DND-41 (cell line): ENCODE measurements at regions not wholly inside any gene's neighbourhood (a gene's known extent, or its start where the extent isn't known, plus 50 kb on each side); places are given as distances from the start of the nearest gene placed in this dataset.

Source experiments
- ATAC-seq: fragments of 200-7000 bp; cut with Tn5 transposase; 3 replicates; pipeline ENCODE4 v1.9.1; 2021; ENCODE audit warnings: low read depth; ENCODE audit not compliant: insufficient read depth
- DNase-seq: peaks from one replicate; pipeline ENCODE4 v3.0.0-alpha.2; 2020
- H2AFZ ChIP-seq: 2 replicates; pipeline ENCODE4 v1.6.0; 2012; ENCODE audit warnings: low read depth, low read length
- H3K27ac ChIP-seq: 2 replicates; pipeline ENCODE4 v1.5.1; 2012; ENCODE audit warnings: low read length, inconsistent platforms
- H3K27me3 ChIP-seq: fragments of 200-600 bp; sonication (generic); 2 replicates; pipeline ENCODE4 v1.6.0; 2012; ENCODE audit warnings: low read length, mild to moderate bottlenecking, inconsistent platforms; ENCODE audit not compliant: insufficient read depth, poor library complexity
- H3K36me3 ChIP-seq: 2 replicates; pipeline ENCODE4 v1.5.1; 2012; ENCODE audit warnings: low read length, inconsistent platforms; ENCODE audit not compliant: insufficient read depth
- H3K4me1 ChIP-seq: 2 replicates; pipeline ENCODE4 v1.5.1; 2012; ENCODE audit warnings: mild to moderate bottlenecking, low read length; ENCODE audit not compliant: insufficient read depth
- H3K4me2 ChIP-seq: 2 replicates; pipeline ENCODE4 v1.6.0; 2012; ENCODE audit warnings: mild to moderate bottlenecking, moderate library complexity, low read length, inconsistent platforms; ENCODE audit not compliant: insufficient read depth
- H3K4me3 ChIP-seq, 2 experiments: fragments of 200-600 bp in 1 of 2; shearing (Covaris generic) in 1 of 2; 2 replicates each; pipeline ENCODE4 v1.5.1; 2012 to 2016; ENCODE audit warnings: inconsistent platforms in 2 of 2, low read length in 2 of 2, mild to moderate bottlenecking in 2 of 2, low read depth in 1 of 2, moderate library complexity in 1 of 2
- H3K79me2 ChIP-seq: 2 replicates; pipeline ENCODE4 v1.6.0; 2012; ENCODE audit warnings: low read length, inconsistent platforms; ENCODE audit not compliant: insufficient read depth
- H3K9ac ChIP-seq: 2 replicates; pipeline ENCODE4 v1.6.0; 2012; ENCODE audit warnings: low read depth, mild to moderate bottlenecking, inconsistent platforms, low read length, moderate library complexity
- H3K9me3 ChIP-seq: 2 replicates; pipeline ENCODE4 v1.5.1; 2012; ENCODE audit warnings: low read length, moderate library complexity, mild to moderate bottlenecking, inconsistent platforms; ENCODE audit not compliant: insufficient read depth, severe bottlenecking
- H4K20me1 ChIP-seq: 2 replicates; pipeline ENCODE4 v1.6.0; 2012; ENCODE audit warnings: low read length; ENCODE audit not compliant: insufficient read depth
- EZH2 ChIP-seq: IDR thresholded peaks from 3 replicates; pipeline ENCODE4 v1.6.1; 2012; ENCODE audit warnings: borderline replicate concordance, low read depth, mild to moderate bottlenecking, moderate library complexity, low read length, inconsistent platforms; ENCODE audit not compliant: severe bottlenecking
- TF ChIP-seq, protein P1 (sequence below): IDR thresholded peaks from 2 replicates; pipeline ENCODE4 v1.5.1; 2012; ENCODE audit warnings: borderline replicate concordance, low read length, moderate library complexity, mild to moderate bottlenecking; ENCODE audit not compliant: poor library complexity, severe bottlenecking; ENCODE audit errors: extremely low read depth

DNA sequence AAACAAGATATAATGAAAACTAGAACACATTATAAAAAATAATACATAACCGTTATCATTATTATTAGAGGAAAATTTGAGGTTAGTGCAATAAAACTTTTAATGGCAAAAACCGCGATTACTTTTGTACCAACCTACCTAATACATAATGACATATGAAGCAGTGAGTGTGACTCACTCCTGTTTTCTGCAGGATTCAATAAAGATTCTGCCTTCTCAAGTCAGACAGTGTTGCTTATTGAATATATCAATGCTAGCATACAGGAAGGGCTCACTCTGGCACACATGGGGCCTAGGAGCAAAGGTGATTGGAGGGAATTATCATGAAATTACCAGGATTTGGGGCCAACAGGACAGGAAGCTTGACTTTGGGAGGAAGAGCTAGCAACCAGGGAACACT lies 230.8 kb upstream of the CEP162 start:
- ATAC-seq (no peak), DNase-seq (no peak)
- Histone ChIP-seq H3K4me2 (no peak overlapping the region), H3K36me3 (no peaks in the 10 kb centered on the region), H3K27ac (no peak overlapping the region), H4K20me1 (no peaks in the 10 kb centered on the region), H3K4me1 (no peaks in the 10 kb centered on the region), H2AFZ (no peak overlapping the region), H3K79me2 (no peaks in the 10 kb centered on the region), H3K9ac (no peak overlapping the region), H3K27me3 (no peaks in the 10 kb centered on the region), H3K4me3 (no peak overlapping the region), H3K9me3 (no peaks in the 10 kb centered on the region)
- no peak for TF ChIP-seq EZH2
- TF ChIP-seq, protein P1, sequence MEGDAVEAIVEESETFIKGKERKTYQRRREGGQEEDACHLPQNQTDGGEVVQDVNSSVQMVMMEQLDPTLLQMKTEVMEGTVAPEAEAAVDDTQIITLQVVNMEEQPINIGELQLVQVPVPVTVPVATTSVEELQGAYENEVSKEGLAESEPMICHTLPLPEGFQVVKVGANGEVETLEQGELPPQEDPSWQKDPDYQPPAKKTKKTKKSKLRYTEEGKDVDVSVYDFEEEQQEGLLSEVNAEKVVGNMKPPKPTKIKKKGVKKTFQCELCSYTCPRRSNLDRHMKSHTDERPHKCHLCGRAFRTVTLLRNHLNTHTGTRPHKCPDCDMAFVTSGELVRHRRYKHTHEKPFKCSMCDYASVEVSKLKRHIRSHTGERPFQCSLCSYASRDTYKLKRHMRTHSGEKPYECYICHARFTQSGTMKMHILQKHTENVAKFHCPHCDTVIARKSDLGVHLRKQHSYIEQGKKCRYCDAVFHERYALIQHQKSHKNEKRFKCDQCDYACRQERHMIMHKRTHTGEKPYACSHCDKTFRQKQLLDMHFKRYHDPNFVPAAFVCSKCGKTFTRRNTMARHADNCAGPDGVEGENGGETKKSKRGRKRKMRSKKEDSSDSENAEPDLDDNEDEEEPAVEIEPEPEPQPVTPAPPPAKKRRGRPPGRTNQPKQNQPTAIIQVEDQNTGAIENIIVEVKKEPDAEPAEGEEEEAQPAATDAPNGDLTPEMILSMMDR: no peak

DNA sequence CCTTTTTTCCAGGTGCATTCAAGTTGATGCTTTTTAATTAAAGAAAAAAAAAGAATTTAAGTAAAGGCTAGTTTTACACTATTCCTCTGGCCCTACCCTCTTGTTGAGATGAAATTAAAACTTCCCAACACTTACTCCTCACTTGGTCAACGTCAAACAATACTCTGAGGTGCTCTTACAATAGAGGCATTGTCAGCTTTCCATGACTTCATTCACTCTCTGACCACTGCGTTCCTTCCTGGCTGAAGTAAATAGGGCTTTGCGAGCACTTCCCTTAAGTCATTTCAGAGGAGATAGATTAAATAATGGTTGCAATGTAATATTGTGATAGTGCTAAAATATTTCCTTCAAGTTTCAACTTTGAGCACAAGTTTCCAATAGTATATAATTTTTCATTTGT lies 229.8 kb upstream of the CEP162 start:
- H3K36me3 ChIP-seq: no peaks in the 10 kb centered on the region
- H3K79me2 ChIP-seq: no peaks in the 10 kb centered on the region
- no peaks in the 10 kb centered on the region for H3K9me3 ChIP-seq
- no peak for ATAC-seq
- H3K4me3 ChIP-seq: no peak overlapping the region
- no peak overlapping the region for H3K9ac ChIP-seq
- no peak overlapping the region for H2AFZ ChIP-seq
- no peak overlapping the region for H3K4me2 ChIP-seq
- no peak for DNase-seq
- no peaks in the 10 kb centered on the region for H3K4me1 ChIP-seq
- H3K27ac ChIP-seq: no peak overlapping the region
- H4K20me1 ChIP-seq: no peaks in the 10 kb centered on the region
- TF ChIP-seq, protein P1: no peak
- TF ChIP-seq EZH2: no peak
- H3K27me3 ChIP-seq: no peaks in the 10 kb centered on the region

DNA sequence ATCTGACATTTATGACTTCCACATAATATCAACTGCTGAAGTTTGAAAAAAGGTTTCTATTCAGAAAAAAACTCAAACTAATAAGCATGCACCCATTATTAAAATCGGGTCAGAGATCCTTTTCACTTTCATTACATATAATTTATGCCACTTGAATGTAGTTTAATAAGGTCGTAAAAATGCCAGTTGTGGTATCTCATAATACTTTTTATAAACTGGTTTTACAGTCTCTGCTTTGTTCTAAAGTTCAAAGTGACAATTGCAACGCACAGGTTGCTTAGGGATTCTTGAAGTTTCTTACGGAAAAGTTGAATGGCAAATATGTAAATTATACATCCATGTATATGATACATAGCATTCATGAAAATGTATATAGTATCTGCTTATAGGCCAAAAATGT lies 229.4 kb upstream of the CEP162 start:
- Histone ChIP-seq H3K9ac (no peak overlapping the region), H3K27me3 (no peaks in the 10 kb centered on the region), H3K4me1 (no peaks in the 10 kb centered on the region), H3K79me2 (no peaks in the 10 kb centered on the region), H3K9me3 (no peaks in the 10 kb centered on the region), H4K20me1 (no peaks in the 10 kb centered on the region), H2AFZ (no peak overlapping the region), H3K4me3 (no peak overlapping the region), H3K36me3 (no peaks in the 10 kb centered on the region), H3K4me2 (no peak overlapping the region), H3K27ac (no peak overlapping the region)
- ATAC-seq (no peak), DNase-seq (no peak)
- TF ChIP-seq, protein P1: no peak
- TF ChIP-seq EZH2: no peak

DNA sequence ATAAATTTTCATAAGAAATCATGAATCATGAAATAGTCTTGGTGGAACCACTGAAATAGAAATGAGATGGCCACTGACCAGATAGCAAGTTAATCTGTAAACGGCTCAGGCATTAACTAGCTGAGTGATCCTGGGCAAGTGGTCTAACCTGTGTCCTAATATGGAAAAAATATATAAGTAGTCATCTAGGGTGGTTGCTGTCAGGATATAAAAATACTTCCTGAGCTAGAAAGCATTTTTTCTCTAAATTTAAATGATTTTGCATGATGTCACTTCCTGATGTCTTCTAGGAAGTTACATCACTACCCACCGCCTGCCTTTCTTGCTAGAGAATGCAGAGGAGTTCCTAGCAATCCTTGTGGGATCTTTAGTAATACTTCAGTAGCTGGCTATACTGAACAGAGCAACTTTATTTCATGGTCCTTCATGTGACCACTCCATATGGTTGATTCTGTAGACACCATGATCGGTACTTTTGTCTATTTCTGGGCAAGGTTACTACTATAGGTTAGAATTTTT lies 228.1 kb upstream of the CEP162 start:
- Histone ChIP-seq H3K9ac (no peak overlapping the region), H3K36me3 (no peaks in the 10 kb centered on the region), H3K4me3 (no peak overlapping the region), H3K4me1 (no peaks in the 10 kb centered on the region), H3K27me3 (no peaks in the 10 kb centered on the region), H4K20me1 (no peaks in the 10 kb centered on the region), H3K9me3 (no peaks in the 10 kb centered on the region), H3K79me2 (no peaks in the 10 kb centered on the region), H2AFZ (no peak overlapping the region), H3K4me2 (no peak overlapping the region), H3K27ac (no peak overlapping the region)
- ATAC-seq (no peak), DNase-seq (no peak)
- TF ChIP-seq, protein P1: no peak
- TF ChIP-seq EZH2: no peak
